GM11168 (cell line): ENCODE measurements at regions not wholly inside any gene's neighbourhood (a gene's known extent, or its start where the extent isn't known, plus 50 kb on each side); places are given as distances from the start of the nearest gene placed in this dataset.

ENCODE experiments used
- in situ Hi-C: fragments of 300-500 bp; cut with MboI; formaldehyde crosslinking; loops from one replicate; pipeline ENCODE4 v1.12.0; 2022; ENCODE audit warnings: low sequenced_read_pairs; ENCODE audit not compliant: unreplicated experiment

GRCh38 chr12:115000038-115000437, 316.1 kb upstream of the TBX3 start:
- in situ Hi-C loops: no loop called here

GRCh38 chr12:114998750-114999128, 314.8 kb upstream of the TBX3 start:
- in situ Hi-C loops: no loop called here

GRCh38 chr12:114998118-114998749, 314.3 kb upstream of the TBX3 start:
- in situ Hi-C loops: no loop called here

- in situ Hi-C loops: no loop called here
Observed at GRCh38 chr12:114996382-114996781, 312.4 kb upstream of the TBX3 start.

GRCh38 chr12:114995891-114996290, 311.9 kb upstream of the TBX3 start:
- in situ Hi-C loops: no loop called here

- in situ Hi-C loops: no loop called here
Observed at GRCh38 chr12:114993165-114993564, 309.2 kb upstream of the TBX3 start.

- in situ Hi-C loops: no loop called here
Observed at GRCh38 chr12:114992443-114992842, 308.5 kb upstream of the TBX3 start.

GRCh38 chr12:114990381-114990780, 306.4 kb upstream of the TBX3 start:
- in situ Hi-C loops: no loop called here

- in situ Hi-C loops: no loop called here
Observed at GRCh38 chr12:114986849-114987248, 302.9 kb upstream of the TBX3 start.

GRCh38 chr12:114986178-114986714, 302.3 kb upstream of the TBX3 start:
- in situ Hi-C loops: no loop called here

- in situ Hi-C loops: no loop called here
Observed at GRCh38 chr12:114984634-114985061, 300.7 kb upstream of the TBX3 start.

GRCh38 chr12:114982760-114983159, 298.8 kb upstream of the TBX3 start:
- in situ Hi-C loops: no loop called here

GRCh38 chr12:114981036-114981435, 297.1 kb upstream of the TBX3 start:
- in situ Hi-C loops: no loop called here

GRCh38 chr12:114976959-114977358, 293.0 kb upstream of the TBX3 start:
- in situ Hi-C loops: no loop called here

- in situ Hi-C loops: no loop called here
Observed at GRCh38 chr12:114976372-114976771, 292.4 kb upstream of the TBX3 start.

- in situ Hi-C loops: no loop called here
Observed at GRCh38 chr12:114975640-114976310, 291.8 kb upstream of the TBX3 start.

- in situ Hi-C loops: no loop called here
Observed at GRCh38 chr12:114974826-114975639, 291.1 kb upstream of the TBX3 start.

- in situ Hi-C loops: no loop called here
Observed at GRCh38 chr12:114974333-114974732, 290.4 kb upstream of the TBX3 start.

GRCh38 chr12:114968727-114969126, 284.8 kb upstream of the TBX3 start:
- in situ Hi-C loops: no loop called here

GRCh38 chr12:114967151-114967550, 283.2 kb upstream of the TBX3 start:
- in situ Hi-C loops: no loop called here

GRCh38 chr12:114964841-114965240, 280.9 kb upstream of the TBX3 start:
- in situ Hi-C loops: no loop called here
